CD4-positive, alpha-beta T cell treated with Interleukin-17A for 1 hour (primary cell): ENCODE measurements at regions not wholly inside any gene's neighbourhood (a gene's known extent, or its start where the extent isn't known, plus 50 kb on each side); places are given as distances from the start of the nearest gene placed in this dataset.
"Not testable (repeated sequence)": the region's sequence is repeated elsewhere in the genome, so short reads cannot be mapped to it uniquely, and the experiment has no call there.

Experiments used
- DNase-seq: peaks from one replicate; pipeline ENCODE4 v3.0.0-alpha.2; 2020

DNA sequence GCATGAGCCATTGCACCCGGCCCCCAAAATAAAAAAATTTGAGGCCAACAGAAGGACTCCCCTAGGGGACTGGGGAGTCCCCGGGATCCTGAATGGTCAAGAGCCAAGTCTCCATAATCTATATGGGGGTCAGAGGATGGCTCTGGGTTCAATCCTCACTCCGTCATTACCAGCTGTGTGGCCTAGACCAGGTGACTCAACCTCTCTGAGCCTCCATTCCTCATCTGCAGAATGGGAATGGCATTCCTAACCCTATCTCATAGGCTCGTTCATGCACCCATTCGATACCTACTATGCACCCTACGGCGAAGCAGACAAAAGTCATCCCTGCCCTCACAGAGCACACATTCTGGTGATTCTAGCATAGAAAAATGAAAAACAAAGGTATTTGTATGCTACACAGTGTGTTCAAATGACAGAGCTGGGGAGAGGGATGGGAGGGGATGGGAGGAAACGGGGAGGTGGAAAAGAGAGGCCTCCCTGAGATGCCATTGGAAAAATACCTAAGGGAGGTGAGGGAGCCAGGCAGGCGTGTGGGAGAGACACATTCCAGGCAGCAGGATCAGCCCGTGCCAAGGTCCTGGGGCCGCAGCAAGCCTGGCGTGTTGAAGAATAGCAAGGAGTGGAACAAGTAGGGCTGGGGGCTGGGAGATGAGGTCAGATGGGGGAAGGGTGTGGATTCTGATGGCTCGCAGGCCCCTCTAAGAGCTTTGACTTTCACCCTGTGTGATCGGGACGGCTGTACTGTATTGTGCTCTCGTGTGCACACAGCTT, 71.2 kb downstream of the RMI2 start:
- DNase-seq, result no peak

DNA sequence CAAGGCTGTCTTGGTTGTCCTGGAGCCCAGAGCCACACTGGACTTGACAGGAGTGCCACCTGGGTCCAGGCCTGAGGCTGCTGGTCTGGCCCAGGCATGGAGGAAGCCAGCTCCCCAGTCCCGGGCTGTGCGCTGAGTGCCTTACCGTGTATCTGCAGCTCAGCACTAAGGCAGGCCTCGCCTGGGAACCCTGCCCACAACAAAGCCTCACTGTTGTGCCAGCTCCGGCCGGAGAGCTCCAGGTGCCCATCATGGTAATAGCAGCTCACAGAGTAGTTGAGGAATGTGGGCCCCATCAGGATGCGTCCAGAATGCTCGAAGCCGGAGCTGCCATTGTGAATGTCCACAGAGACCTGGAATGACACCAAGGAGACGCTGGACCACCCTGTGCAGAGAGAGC, 72.2 kb downstream of the RMI2 start:
- no peak for DNase-seq

DNA sequence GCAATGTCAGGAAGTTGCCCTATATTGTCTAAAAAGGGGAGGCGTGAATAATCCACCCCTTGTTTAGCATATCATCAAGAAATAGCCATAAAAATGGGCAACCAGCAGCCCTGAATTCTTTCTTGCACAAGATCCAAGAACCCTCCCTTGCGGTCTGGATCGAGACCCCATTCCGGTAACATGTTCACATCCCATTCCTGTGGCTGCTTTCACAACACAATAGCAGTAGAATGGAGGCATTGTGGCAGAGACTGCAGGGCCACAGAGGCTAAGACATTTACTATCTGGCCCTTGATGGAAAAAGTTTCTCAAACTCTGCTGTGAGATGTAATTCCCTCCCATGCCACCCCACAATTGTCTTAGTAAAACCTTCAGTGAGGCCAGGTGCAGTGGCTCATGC, 73.2 kb downstream of the RMI2 start:
- DNase-seq, result no peak

DNA sequence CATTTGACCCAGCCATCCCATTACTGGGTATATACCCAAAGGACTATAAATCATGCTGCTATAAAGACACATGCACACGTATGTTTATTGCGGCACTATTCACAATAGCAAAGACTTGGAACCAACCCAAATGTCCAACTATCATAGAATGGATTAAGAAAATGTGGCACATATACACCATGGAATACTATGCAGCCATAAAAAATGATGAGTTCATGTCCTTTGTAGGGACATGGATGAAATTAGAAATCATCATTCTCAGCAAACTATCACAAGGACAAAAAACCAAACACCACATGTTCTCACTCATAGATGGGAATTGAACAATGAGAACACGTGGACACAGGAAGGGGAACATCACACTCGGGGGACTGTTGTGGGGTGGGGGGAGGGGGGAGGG, 74.8 kb downstream of the RMI2 start:
- DNase-seq, result not testable (repeated sequence)

DNA sequence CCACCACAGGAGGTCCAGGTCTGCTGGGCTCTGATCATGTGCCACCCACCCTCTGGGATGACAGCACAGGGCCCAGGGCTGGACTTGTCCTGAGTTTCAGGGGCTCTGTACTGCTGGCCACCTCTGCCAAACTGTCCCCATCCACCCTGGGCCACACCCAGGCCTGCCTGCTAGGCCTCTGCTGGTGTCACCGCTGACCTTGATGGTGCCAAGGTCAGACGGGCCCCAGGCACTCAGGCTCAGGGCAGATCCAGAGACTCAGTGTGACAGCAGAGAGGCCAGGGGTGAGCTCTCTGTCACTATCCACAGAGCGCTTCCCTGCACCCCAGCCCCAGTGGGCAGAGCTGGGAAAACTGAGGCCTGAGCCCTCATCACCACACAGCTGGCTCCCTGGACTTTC, 75.6 kb downstream of the RMI2 start:
- DNase-seq, result no peak

DNA sequence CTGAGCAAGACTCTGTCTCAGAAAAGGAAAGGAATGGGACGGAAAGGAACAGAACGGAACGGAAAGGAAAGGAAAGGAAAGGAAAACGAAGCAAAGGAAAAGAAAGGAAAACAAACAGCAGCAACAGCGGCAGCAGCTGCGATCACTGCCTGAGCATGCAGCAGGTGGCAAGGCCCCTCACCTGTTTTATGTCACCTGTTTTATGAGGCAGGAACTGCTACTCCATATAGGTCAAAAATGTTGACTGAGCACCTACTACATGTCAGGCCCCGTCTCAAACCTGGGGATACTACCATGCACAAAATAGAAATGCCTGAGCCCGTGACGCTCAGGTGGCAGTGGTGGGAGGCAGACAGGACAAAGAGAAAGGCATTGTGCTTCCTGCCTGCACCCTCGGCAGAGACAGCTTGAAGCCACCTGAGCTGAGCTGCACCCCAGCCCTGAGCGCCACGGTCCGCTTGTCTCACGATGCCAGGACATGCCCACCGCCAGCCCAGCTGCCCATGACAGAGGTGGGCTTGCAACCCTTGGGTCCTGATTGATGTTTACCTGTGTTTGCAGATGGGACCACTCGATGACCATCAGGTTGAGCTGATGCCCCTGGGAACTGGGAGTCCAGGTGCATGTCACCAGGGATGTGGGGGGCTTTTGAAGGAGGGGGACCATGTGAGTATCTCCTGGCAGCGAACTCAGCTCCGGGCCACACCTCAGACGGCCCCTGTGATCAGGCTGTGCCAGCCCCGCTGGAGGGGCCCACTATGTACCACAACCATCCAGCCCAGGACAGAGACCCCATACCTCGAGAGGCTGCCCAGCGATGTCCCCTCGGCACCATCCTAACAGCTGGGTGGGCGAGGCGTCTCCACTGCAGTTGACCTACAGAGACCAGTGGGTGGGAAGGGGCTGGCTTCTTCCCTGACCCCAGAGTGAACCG, 77.4 kb downstream of the RMI2 start:
- no peak for DNase-seq

DNA sequence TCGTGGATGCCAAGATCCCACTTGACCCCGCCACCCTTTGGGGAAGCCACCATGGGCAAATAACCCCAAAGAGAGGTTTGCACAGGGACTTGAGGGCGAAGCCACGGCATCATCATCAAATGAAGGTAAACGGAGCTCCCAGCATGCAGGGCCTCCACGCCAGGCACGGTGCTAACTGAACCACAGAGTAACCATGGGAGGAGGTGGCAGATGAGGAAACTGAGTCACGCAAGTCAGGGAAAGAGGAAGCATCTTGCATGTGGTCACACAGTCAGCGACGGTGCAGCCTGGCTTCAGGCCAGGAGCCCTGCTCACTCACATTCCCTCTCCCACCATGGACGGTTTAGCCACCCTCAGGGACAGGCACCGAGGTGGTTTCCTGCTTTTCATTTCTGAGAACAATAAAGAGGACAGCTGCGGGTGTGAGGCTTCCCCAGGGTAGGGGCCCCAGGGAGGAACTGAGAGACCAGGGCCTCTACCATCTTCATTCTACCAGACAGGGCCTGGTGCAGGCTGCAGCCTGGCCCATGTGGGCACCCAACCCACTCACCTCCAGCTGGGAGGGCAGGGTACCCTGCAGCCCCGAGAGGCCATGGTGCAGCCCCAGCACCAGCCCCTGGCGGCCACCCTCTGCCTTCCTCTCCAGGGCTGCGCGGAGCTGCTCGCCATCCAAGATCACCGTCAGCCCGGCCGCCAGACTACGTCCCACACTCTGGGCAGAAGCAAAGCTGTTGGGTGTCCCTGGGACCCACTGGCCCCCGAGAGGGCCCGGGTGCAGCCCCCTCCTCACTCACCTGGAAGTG, 78.3 kb downstream of the RMI2 start:
- DNase-seq, result no peak

DNA sequence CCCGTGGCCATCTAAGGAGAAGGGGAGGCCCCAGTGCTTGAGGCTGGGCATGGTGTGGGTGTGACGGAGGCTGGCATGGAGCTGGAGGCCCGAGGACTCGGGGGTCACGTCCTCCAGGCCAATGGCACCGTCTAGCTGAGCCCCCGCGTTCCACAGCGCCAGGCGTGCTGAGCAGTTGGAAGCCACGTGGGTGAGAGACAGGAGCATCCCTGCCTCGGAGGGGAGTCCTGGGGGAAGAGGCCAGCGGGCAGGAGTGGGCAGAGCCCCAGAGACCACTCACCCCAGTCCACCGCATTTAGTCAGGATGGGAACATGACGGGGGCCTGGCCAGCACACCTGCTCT, 78.8 kb downstream of the RMI2 start:
- no peak for DNase-seq

DNA sequence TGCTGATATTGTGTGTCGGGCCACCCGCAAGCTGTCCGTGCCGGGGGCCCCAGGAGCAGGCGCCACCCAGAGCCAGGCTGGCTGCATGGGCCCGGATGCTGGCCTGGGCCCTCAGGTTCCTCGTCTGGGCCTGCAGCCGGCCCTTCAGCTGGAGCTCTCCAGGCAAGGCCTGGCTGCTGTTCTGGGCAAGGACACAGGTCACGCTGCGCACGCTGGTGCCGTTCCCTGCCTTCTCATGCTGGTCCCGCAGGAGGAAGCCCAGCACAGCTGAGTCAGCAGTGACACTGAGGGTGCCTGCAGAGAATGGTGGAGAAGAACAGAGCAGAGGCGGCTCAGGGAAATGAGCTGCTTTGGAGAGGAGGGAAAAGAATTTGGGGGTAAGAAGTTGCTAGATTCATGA, 79.9 kb downstream of the RMI2 start:
- no peak for DNase-seq

DNA sequence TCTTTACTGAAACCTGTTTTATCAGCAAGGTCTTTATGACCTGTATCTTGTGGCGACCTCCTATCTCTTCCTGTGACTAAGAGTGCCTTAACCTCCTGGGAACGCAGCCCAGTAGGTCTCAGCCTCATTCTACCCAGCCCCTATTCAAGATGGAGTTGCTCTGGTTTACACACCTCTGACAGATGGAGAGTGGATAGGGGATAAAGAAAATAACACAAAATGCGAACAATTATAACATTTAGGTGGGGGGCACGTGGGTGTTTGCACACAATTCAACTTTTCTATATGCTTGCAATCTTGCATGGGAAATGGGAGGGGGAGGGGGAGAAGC, 83.3 kb downstream of the RMI2 start:
- DNase-seq, result no peak

DNA sequence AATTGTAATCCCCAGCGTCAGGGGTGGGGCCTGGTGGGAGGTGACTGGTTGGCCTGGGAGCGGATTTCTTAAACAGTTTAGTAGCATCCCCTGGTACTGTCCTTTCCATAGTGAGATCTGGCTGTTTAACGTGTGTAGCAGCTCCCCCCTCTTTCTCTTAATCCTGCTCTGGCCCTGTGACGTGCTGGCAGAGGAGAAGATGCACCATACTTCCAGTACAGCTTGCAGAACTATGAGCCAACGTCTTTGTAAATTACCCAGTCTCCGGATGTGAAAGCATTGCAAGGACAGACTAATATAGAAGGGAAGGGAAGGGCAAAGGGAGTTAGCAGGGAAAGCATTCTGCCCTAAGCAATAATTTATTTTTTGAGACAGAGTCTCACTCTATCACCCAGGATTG, 83.9 kb downstream of the RMI2 start:
- DNase-seq, result no peak

DNA sequence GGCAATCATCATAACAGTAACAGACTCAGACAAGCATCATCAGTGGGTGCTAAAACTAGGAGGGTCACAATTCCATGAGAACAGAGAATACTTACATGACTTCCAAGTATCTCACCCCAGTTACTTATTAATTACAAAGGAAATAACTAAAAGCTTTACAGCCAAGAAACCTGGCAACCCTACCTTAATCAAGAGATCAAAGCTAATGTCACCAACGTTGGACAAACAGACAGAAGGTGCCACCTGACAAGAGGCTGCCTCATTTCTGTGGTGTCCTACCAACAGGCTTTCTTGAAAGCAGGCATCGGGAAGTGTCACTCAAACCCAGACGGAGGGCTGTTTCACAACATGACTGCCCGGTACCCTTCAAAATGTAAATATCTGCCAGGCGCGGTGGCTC, 84.6 kb downstream of the RMI2 start:
- no peak for DNase-seq

DNA sequence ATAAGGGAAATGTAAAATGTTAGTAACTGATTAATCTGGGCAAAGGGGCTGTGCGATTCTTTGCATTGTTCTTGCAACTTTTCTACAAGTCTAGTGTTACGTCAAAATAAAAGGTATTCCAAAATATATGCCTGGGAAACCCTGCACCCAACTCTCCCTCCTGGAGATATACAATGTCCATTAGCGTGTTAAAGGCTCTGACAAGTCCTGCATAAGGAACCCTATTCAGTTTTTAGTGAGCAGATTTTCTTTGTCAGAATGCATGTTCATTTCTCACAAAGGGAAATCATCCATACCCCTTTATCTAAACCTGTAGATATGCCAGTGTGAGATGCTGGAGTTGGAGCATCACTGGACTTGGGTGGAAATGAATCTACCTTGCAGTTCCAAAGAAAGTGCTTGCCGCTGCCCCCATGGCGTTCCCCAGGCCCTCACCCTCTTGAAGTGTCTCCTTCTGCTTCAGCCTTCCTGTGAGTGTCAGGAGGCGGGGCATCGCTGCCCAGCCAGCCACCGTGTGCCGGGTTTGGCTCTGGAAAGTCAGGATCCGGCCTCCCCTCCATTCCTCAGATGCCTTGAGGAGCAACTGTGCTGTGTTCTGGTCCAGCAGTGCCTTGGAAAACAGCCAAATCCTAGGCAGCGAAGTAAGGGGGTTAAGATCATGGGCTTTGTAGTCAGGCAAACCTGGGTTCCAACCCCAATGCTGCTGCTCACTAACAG, 85.5 kb downstream of the RMI2 start:
- no peak for DNase-seq

DNA sequence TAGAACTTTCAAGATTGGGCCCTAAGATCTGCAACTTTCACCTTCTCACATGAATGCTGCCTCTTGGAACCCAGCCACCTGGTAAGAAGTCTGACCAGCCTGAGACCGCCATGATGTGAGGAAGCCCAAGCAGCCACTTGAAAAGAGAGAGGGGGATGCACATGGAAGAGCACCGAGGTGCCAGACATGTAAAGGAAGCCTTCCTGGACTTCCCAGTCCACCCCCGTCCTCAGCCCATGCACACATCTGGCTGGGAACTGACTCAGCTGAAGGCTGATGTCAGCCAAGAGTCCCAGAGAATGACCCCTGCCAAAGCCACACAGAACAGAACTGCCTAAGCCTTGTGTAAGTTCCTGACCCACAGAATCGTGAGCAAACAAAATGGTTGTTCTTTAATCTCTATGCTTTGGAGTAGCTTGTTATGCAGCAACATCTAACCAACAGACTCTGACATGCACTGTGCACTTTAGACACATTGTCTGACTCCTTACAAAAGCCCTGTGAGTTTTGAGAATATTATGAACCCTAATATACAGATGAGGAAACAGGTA, 86.7 kb downstream of the RMI2 start:
- DNase-seq, result no peak

DNA sequence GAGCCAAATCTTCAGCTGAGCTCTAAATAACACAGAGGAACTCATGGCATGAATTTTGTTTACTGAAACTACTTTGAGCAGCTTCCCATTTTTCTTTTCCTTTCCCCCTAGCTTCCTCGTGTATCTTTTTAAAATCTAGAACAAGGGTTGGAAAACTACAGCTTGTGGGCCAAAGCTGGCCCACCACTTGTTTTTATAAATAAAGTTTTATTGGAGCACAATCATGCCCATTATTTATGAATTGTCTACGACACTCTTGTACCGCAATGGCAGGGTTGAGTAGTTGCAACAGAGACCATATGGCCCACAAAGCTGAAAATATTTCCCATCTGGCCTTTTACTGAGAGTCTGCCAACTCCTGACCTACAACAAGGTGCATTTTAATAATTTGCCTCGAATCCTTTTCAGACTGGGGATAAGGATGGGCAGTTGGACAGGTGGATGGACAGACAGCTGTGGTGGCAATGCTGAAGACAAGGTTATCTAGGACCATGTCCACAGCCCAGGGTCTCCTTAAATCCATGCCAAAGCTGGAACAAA, 87.7 kb downstream of the RMI2 start:
- DNase-seq, result no peak

DNA sequence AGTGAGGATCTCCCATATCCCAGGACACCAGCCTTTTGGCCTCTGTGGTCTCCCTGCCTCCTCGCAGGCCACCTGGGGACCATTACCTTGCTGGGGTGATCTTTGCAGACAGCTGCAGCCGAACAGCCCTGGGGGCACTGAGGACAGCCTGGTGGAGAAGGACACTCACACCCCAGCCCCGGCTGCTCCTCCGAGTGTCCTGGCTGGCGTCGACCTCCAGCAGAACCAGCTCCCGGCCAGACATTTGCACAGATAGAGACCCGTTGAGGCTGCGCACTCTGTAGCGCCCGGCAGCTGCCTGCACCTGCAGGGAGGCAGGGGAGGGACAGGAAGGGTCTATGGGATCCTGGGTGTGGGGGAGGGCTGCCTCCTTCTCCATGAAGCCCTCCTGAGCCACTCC, 90.3 kb downstream of the RMI2 start:
- DNase-seq, result no peak

DNA sequence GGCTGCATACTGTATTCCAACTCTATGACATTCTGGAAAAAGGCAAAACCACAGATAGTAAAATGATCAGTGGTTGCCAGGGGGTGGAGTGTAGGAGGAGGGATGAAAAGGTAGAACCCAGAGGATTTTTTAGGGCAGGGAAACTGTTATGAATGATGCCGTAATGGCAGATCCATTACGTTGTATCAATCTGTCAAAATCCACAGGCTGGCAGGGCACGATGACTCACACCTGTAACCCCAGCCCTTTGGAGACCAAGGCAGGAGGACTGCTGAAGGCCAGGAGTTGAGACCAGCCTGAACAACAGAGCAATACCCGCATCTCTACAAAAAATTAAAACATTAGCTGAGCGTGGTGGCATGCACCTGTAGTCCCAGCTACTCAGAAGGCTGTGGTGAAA, 91.8 kb downstream of the RMI2 start:
- DNase-seq, result no peak

DNA sequence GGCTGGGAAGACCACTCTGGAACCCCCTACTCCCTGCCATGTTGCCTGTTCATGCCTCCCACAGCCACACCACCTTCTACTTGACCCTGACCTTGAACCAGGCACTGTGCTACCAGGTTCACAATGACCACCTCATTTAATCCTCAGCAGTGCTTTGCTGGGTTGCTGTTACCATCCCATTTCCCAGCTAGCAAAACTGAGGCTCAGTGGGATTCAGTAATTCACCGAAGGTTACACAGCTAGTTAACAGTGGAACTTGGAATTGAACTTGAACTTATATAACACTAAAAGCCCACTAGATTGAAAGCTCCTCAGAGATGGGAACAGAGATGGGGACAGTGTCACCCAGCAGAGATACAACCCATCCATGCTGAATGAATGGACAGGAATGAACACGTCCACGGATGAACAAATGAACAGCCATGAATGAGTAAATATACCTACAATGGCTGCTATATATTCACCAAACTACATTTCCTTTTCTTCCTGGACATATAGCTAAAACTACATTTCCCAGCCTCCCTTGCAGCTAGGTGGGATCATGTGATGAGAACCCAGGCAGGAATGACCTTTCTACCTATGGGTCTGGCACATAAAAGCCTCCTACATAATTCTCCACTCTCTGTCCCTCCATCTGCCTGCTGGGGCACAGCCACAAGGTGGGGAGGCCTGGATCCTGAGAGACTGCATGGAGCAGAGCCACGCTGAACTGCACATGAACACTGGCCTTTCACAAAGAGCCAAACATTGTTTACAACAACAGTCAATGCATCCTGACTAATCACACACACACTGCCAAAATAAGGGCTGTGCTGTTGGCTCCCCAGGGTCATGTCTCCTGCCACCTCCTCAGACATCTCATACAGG, 94.8 kb downstream of the RMI2 start:
- no peak for DNase-seq

DNA sequence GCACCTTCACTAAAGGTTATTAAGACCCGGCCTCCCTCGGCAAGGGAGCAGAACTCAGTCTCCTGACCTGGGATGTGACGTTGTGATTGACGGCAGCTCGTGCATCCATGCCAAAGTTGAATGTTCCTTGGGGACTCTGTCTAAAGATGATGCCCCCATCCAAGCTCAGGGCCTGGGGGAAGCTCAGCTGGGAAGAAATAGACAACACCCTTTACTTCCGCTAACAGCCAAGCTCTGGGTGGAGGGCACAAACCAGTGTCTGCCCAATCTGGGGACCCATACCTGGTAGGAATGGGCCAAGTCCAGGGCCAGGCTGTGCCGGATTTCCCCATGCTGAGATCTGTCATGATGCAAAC, 95.4 kb downstream of the RMI2 start:
- no peak for DNase-seq

DNA sequence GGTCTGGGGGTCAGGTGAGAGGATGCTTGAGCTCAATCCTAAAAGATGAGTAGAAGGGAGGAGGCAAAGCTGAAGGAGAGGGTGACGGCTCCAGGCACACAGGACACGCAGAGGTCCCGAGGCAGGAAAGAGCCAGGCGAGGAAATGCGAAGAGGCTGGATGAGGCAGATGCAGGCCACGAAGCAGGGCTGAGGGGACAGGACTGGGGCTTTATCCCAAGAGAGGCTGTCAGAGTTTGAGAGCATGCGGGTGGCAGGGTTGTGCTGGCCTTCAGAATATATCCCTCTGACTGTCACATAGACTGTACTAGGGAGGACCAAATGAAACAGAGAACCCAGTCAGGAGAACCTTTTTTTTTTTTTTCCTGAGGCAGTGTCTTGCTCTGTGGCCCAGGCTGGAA, 100.2 kb downstream of the RMI2 start:
- DNase-seq, result no peak

DNA sequence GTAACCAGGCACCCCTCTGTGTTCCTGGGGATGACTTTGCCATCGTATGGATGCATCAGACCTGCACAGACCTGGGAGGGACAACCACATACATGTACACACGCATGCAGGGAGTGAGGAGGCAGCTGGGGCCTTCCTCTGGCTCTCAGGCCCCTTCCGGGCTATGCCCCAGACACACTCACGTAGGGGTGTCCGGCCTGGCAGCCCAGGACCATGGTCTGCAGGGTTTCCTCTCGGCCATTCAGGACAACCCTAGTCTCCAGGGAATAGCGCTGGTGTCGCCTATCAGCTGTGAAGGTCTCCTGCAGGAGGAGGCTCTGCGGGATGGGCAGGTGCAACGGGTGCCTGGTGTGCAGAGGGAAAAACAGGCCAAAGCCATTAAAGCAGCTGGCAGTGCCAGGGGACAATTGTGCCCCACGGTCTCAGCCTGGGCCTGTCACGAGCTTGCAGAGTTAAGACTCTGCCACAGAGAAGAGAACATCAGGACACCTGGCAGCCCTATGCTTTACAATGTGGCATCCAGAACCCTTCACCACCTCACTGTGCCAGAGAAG, 101.4 kb downstream of the RMI2 start:
- no peak for DNase-seq
